HEK293 (cell line): ENCODE measurements at regions not wholly inside any gene's neighbourhood (a gene's known extent, or its start where the extent isn't known, plus 50 kb on each side); places are given as distances from the start of the nearest gene placed in this dataset.

ENCODE experiments used
- CTCF ChIA-PET: fragments of 350-600 bp; formaldehyde crosslinking; extraction: SDS; loops from one replicate; lab custom pipeline; 2021; ENCODE audit warnings: antibody characterized with exemption; lab: Yijun Ruan, JAX
- POLR2A ChIA-PET: fragments of 300-600 bp; formaldehyde crosslinking; extraction: SDS; loops from one replicate; lab custom pipeline; 2020; ENCODE audit warnings: antibody characterized with exemption, inconsistent platforms; lab: Yijun Ruan, JAX
- H3K27ac ChIP-seq: fragments of 200-500 bp; sonication (Bioruptor generic); 2 replicates; pipeline ENCODE4 v1.5.1; 2014; ENCODE audit warnings: low read depth, low read length, control low read depth, inconsistent platforms; ENCODE audit errors: extremely low read depth
- H3K36me3 ChIP-seq, 2 experiments: fragments of 200-500 bp in 1 of 2; sonication (Bioruptor generic) in 1 of 2; 1 replicate in 1 of 2; 2 replicates in 1 of 2; pipeline ENCODE4 v1.5.1; 2014 to 2017; ENCODE audit warnings: inconsistent platforms in 2 of 2, low read length in 2 of 2; ENCODE audit not compliant: control insufficient read depth in 2 of 2, insufficient read depth in 1 of 2
- H3K4me1 ChIP-seq: fragments of 200-500 bp; sonication (Bioruptor generic); 2 replicates; pipeline ENCODE4 v1.5.1; 2014; ENCODE audit warnings: mild to moderate bottlenecking, low read length, inconsistent platforms; ENCODE audit not compliant: control insufficient read depth, insufficient read depth
- H3K4me3 ChIP-seq: 2 replicates; pipeline ENCODE4 v1.5.1; 2011; ENCODE audit warnings: low read depth, mild to moderate bottlenecking, control low read depth, low read length, moderate library complexity
- H3K9me3 ChIP-seq: fragments of 200-500 bp; sonication (Bioruptor generic); 2 replicates; pipeline ENCODE4 v1.5.1; 2014; ENCODE audit warnings: low read depth, low read length, inconsistent platforms; ENCODE audit not compliant: control insufficient read depth, insufficient read depth
- BCL11A ChIP-seq: fragments of 450-650 bp; formaldehyde crosslinking; IDR thresholded peaks from 2 replicates; pipeline ENCODE4 v1.5.1; 2016; ENCODE audit warnings: low read depth, missing biosample characterization, missing genetic modification characterization
- GFI1B ChIP-seq: fragments of 450-650 bp; formaldehyde crosslinking; IDR thresholded peaks from 2 replicates; pipeline ENCODE4 v1.5.1; 2016; ENCODE audit warnings: missing biosample characterization, missing genetic modification characterization
- KLF9 ChIP-seq: fragments of 450-650 bp; formaldehyde crosslinking; IDR thresholded peaks from 2 replicates; pipeline ENCODE4 v1.5.1; 2016; ENCODE audit warnings: missing biosample characterization, missing genetic modification characterization, low read depth
- OSR2 ChIP-seq: fragments of 450-650 bp; formaldehyde crosslinking; IDR thresholded peaks from 2 replicates; pipeline ENCODE4 v1.5.1; 2016; ENCODE audit warnings: missing biosample characterization, missing genetic modification characterization
- ZBTB11 ChIP-seq: fragments of 450-650 bp; formaldehyde crosslinking; conservative IDR thresholded peaks from 2 replicates; pipeline ENCODE4 v1.5.1; 2016; ENCODE audit warnings: low read depth, missing biosample characterization, missing genetic modification characterization
- ZBTB6 ChIP-seq: fragments of 450-650 bp; formaldehyde crosslinking; IDR thresholded peaks from 2 replicates; pipeline ENCODE4 v1.5.1; 2017; ENCODE audit warnings: missing biosample characterization, missing genetic modification characterization
- ZBTB8A ChIP-seq: fragments of 450-650 bp; formaldehyde crosslinking; IDR thresholded peaks from 2 replicates; pipeline ENCODE4 v1.5.1; 2016; ENCODE audit warnings: missing biosample characterization, missing genetic modification characterization
- ZFP41 ChIP-seq: fragments of 450-650 bp; formaldehyde crosslinking; IDR thresholded peaks from 2 replicates; pipeline ENCODE4 v1.5.1; 2016; ENCODE audit warnings: missing biosample characterization, missing genetic modification characterization, borderline replicate concordance
- ZIC2 ChIP-seq: fragments of 450-650 bp; formaldehyde crosslinking; IDR thresholded peaks from 2 replicates; pipeline ENCODE4 v1.5.1; 2016; ENCODE audit warnings: missing biosample characterization, missing genetic modification characterization
- ZNF146 ChIP-seq: fragments of 450-650 bp; formaldehyde crosslinking; IDR thresholded peaks from 2 replicates; pipeline ENCODE4 v1.5.1; 2016; ENCODE audit warnings: missing biosample characterization, missing genetic modification characterization
- ZNF148 ChIP-seq: fragments of 450-650 bp; formaldehyde crosslinking; IDR thresholded peaks from 2 replicates; pipeline ENCODE4 v1.5.0; 2017; ENCODE audit warnings: missing biosample characterization, missing genetic modification characterization, borderline replicate concordance
- ZNF184 ChIP-seq: fragments of 450-650 bp; IDR thresholded peaks from 2 replicates; pipeline ENCODE4 v1.5.1; 2018; ENCODE audit warnings: missing biosample characterization, mild to moderate bottlenecking, missing genetic modification characterization
- ZNF2 ChIP-seq: fragments of 450-650 bp; formaldehyde crosslinking; IDR thresholded peaks from 2 replicates; pipeline ENCODE4 v1.5.1; 2016; ENCODE audit warnings: missing biosample characterization, missing genetic modification characterization
- ZNF248 ChIP-seq: fragments of 450-650 bp; formaldehyde crosslinking; IDR thresholded peaks from 2 replicates; pipeline ENCODE4 v1.5.1; 2017; ENCODE audit warnings: missing biosample characterization, missing genetic modification characterization
- ZNF302 ChIP-seq: fragments of 450-650 bp; formaldehyde crosslinking; IDR thresholded peaks from 2 replicates; pipeline ENCODE4 v1.5.1; 2016; ENCODE audit warnings: missing biosample characterization, missing genetic modification characterization, low read depth
- ZNF350 ChIP-seq: fragments of 450-650 bp; formaldehyde crosslinking; IDR thresholded peaks from 2 replicates; pipeline ENCODE4 v1.5.0; 2017; ENCODE audit warnings: missing biosample characterization, mild to moderate bottlenecking, missing genetic modification characterization
- ZNF473 ChIP-seq: fragments of 450-650 bp; formaldehyde crosslinking; IDR thresholded peaks from 2 replicates; pipeline ENCODE4 v1.5.1; 2017; ENCODE audit warnings: missing biosample characterization, missing genetic modification characterization
- ZNF48 ChIP-seq: fragments of 450-650 bp; formaldehyde crosslinking; IDR thresholded peaks from 2 replicates; pipeline ENCODE4 v1.5.1; 2016; ENCODE audit warnings: missing biosample characterization, missing genetic modification characterization
- ZNF521 ChIP-seq: fragments of 450-650 bp; formaldehyde crosslinking; IDR thresholded peaks from 2 replicates; pipeline ENCODE4 v1.5.1; 2017; ENCODE audit warnings: missing biosample characterization, mild to moderate bottlenecking, missing genetic modification characterization
- ZNF530 ChIP-seq: fragments of 450-650 bp; formaldehyde crosslinking; IDR thresholded peaks from 2 replicates; pipeline ENCODE4 v1.5.1; 2016; ENCODE audit warnings: low read depth, missing biosample characterization, missing genetic modification characterization
- ZNF600 ChIP-seq: fragments of 450-650 bp; formaldehyde crosslinking; IDR thresholded peaks from 2 replicates; pipeline ENCODE4 v1.5.1; 2016; ENCODE audit warnings: missing biosample characterization, missing genetic modification characterization
- ZNF645 ChIP-seq: fragments of 450-650 bp; formaldehyde crosslinking; IDR thresholded peaks from 2 replicates; pipeline ENCODE4; 2016; ENCODE audit warnings: missing biosample characterization, missing genetic modification characterization
- ZNF677 ChIP-seq: fragments of 450-650 bp; IDR thresholded peaks from 2 replicates; pipeline ENCODE4 v1.5.0; 2018; ENCODE audit warnings: missing biosample characterization, mild to moderate bottlenecking, missing genetic modification characterization, moderate library complexity
- ZNF692 ChIP-seq: fragments of 450-650 bp; formaldehyde crosslinking; IDR thresholded peaks from 2 replicates; pipeline ENCODE4 v1.5.1; 2016; ENCODE audit warnings: missing biosample characterization, missing genetic modification characterization
- ZNF701 ChIP-seq: fragments of 450-650 bp; formaldehyde crosslinking; IDR thresholded peaks from 2 replicates; pipeline ENCODE4 v1.5.1; 2016; ENCODE audit warnings: missing biosample characterization, missing genetic modification characterization
- ZNF837 ChIP-seq: fragments of 450-650 bp; formaldehyde crosslinking; IDR thresholded peaks from 2 replicates; pipeline ENCODE4 v1.5.1; 2016; ENCODE audit warnings: missing biosample characterization, missing genetic modification characterization

GRCh38 chr5:172525996-172526360 lies 71.7 kb upstream of the SH3PXD2B start (continued):
- TF ChIP-seq ZNF302 (tag by site-specific recombination) (no peak), ZNF146 (no peak), ZNF350 (no peak)

- H3K4me1 ChIP-seq: no peaks in the 10 kb centered on the region
- H3K4me3 ChIP-seq: no peak overlapping the region
- ChIA-PET CTCF (no interaction called here), POLR2A (no interaction called here)
- H3K9me3 ChIP-seq: no peaks in the 10 kb centered on the region; the same call in 1 of the 2 replicates
- TF ChIP-seq ZBTB11 (tag by site-specific recombination): no peak
- no peak for TF ChIP-seq ZNF692 (tag by site-specific recombination)
- TF ChIP-seq BCL11A (tag by site-specific recombination): no peak
- no peak for TF ChIP-seq ZBTB8A
- no peak for TF ChIP-seq ZBTB6 (tag by site-specific recombination)
- TF ChIP-seq KLF9 (tag by site-specific recombination): no peak
- no peak for TF ChIP-seq ZNF148
- no peak for TF ChIP-seq ZNF530
- TF ChIP-seq GFI1B (tag by site-specific recombination): no peak
- no peak for TF ChIP-seq ZNF677 (tag by site-specific recombination)
- H3K36me3 ChIP-seq: no peaks in the 10 kb centered on the region
- no peak overlapping the region for H3K27ac ChIP-seq
These were observed 71.1 kb upstream of the SH3PXD2B start for GRCh38 chr5:172525307-172525995.

GRCh38 chr5:172524573-172525021 lies 70.3 kb upstream of the SH3PXD2B start:
- ChIA-PET POLR2A (no interaction called here), CTCF (no interaction called here)
- Histone ChIP-seq H3K27ac (no peak overlapping the region), H3K4me3 (no peak overlapping the region), H3K36me3 (no peaks in the 10 kb centered on the region), H3K4me1 (no peaks in the 10 kb centered on the region), H3K9me3 (no peaks in the 10 kb centered on the region; the same call in 1 of the 2 replicates)
- TF ChIP-seq ZNF2 (tag by site-specific recombination) (no peak), ZIC2 (tag by site-specific recombination) (no peak), ZNF248 (tag by site-specific recombination) (no peak), ZFP41 (tag by site-specific recombination) (no peak), ZNF521 (tag by site-specific recombination) (no peak), ZNF184 (tag by site-specific recombination) (no peak), ZNF600 (tag by site-specific recombination) (no peak), ZNF48 (tag by site-specific recombination) (no peak), ZNF701 (no peak), ZNF837 (tag by site-specific recombination) (no peak), ZNF473 (no peak), ZNF645 (tag by site-specific recombination) (no peak), OSR2 (tag by site-specific recombination) (no peak)
